B cell (primary cell): ENCODE measurements at regions not wholly inside any gene's neighbourhood (a gene's known extent, or its start where the extent isn't known, plus 50 kb on each side); places are given as distances from the start of the nearest gene placed in this dataset.
A peak's percentile ranks its signal among the peaks of the same experiment; 100 is the strongest.

Experiments used
- ATAC-seq: fragments of 200-7000 bp; cut with Tn5 transposase; one replicate; pipeline ENCODE4 v1.10.0; 2021; ENCODE audit warnings: low read depth, mild to moderate bottlenecking, moderate number of reproducible peaks, moderate library complexity
- CTCF ChIA-PET: fragments of 350-600 bp; sonication (Branson Sonifier 250); formaldehyde crosslinking; loops from one replicate; lab custom pipeline; 2021; ENCODE audit warnings: antibody characterized with exemption, inconsistent platforms; lab: Charles Lee
- POLR2A ChIA-PET: fragments of 350-600 bp; sonication (Branson Sonifier 250); formaldehyde crosslinking; loops from one replicate; lab custom pipeline; 2021; ENCODE audit warnings: antibody characterized with exemption; lab: Charles Lee
- DNase-seq: peaks from one replicate; pipeline ENCODE4 v3.0.0; 2013
- H2AFZ ChIP-seq: 2 replicates; pipeline ENCODE4 v1.6.1; 2012; ENCODE audit warnings: mild to moderate bottlenecking, low read depth, low read length; ENCODE audit not compliant: insufficient read depth, poor library complexity, severe bottlenecking
- H3K27ac ChIP-seq, 2 donors: 1 replicate in 1 of 2; 2 replicates in 1 of 2; pipeline ENCODE4 v1.5.1; 2012 to 2013; ENCODE audit warnings: low read length in 2 of 2, mild to moderate bottlenecking in 2 of 2, moderate library complexity in 1 of 2
- H3K27me3 ChIP-seq, 4 experiments: fragments of 200-600 bp in 1 of 4; sonication (generic) in 1 of 4; replicated peaks in 1 of 4; 1 replicate in 2 of 4; 2 replicates in 2 of 4; pipeline versions ENCODE4 v1.6.1 to v1.7.0; 2013 to 2016; ENCODE audit warnings: low read length in 3 of 4, mild to moderate bottlenecking in 2 of 4, mixed read lengths in 1 of 4, moderate library complexity in 1 of 4; ENCODE audit not compliant: insufficient read depth in 4 of 4, control insufficient read depth in 3 of 4; ENCODE audit errors: control extremely low read depth in 1 of 4
- H3K36me3 ChIP-seq, 2 experiments: replicated peaks in 1 of 2; 1 replicate in 1 of 2; 2 replicates in 1 of 2; pipeline versions ENCODE4 v1.6.1 to v1.7.1; 2013; ENCODE audit warnings: low read length in 1 of 2; ENCODE audit not compliant: insufficient read depth in 2 of 2, control insufficient read depth in 1 of 2; ENCODE audit errors: control extremely low read depth in 1 of 2, extremely low read depth in 1 of 2
- H3K4me1 ChIP-seq, 2 donors: fragments of 200-600 bp in 1 of 2; sonication (generic) in 1 of 2; 1 replicate in 1 of 2; 2 replicates in 1 of 2; pipeline versions ENCODE4 v1.5.1 to v1.6.1; 2013 to 2017; ENCODE audit warnings: low read length in 2 of 2; ENCODE audit not compliant: control insufficient read depth in 2 of 2, insufficient read depth in 2 of 2
- H3K4me2 ChIP-seq: replicated peaks from 2 replicates; pipeline ENCODE3; 2012; ENCODE audit warnings: mild to moderate bottlenecking, low read depth, low read length; ENCODE audit not compliant: poor library complexity, severe bottlenecking
- H3K4me3 ChIP-seq, 5 experiments: fragments of 200-600 bp in 1 of 5; sonication (generic) in 1 of 5; 1 replicate in 3 of 5; 2 replicates in 2 of 5; pipeline versions ENCODE4 v1.5.1 to v1.7.0; 2011 to 2016; ENCODE audit warnings: low read length in 4 of 5, mild to moderate bottlenecking in 4 of 5, low read depth in 2 of 5, control low read depth in 1 of 5, moderate library complexity in 1 of 5; ENCODE audit not compliant: insufficient read depth in 1 of 5; ENCODE audit errors: control extremely low read depth in 1 of 5, extremely low read depth in 1 of 5
- H3K79me2 ChIP-seq: fragments of 200-600 bp; sonication (generic); one replicate; pipeline ENCODE4 v1.6.0; 2016; ENCODE audit warnings: low read length; ENCODE audit not compliant: control insufficient read depth, insufficient read depth
- H3K9ac ChIP-seq: fragments of 200-600 bp; sonication (generic); 2 replicates; pipeline ENCODE4 v1.6.1; 2017; ENCODE audit warnings: mild to moderate bottlenecking, low read length, moderate library complexity
- H3K9me3 ChIP-seq, 3 donors: one replicate each; pipeline versions ENCODE4 v1.6.1 to v1.7.1; 2013; ENCODE audit warnings: low read length in 2 of 3; ENCODE audit not compliant: control insufficient read depth in 2 of 3, insufficient read depth in 1 of 3; ENCODE audit errors: control extremely low read depth in 1 of 3
- H4K20me1 ChIP-seq: 2 replicates; pipeline ENCODE4 v1.6.0; 2012; ENCODE audit warnings: mild to moderate bottlenecking, low read length; ENCODE audit not compliant: insufficient read depth, control insufficient read depth, poor library complexity, severe bottlenecking
- H3K27ac Mint-ChIP-seq: one replicate; pipeline ENCODE4 v1.8.0; 2021; ENCODE audit warnings: mixed read lengths
- H3K27me3 Mint-ChIP-seq: one replicate; pipeline ENCODE4 v1.8.0; 2021; ENCODE audit warnings: mixed read lengths
- H3K4me1 Mint-ChIP-seq: one replicate; pipeline ENCODE4 v1.8.0; 2021; ENCODE audit warnings: mixed read lengths
- H3K4me3 Mint-ChIP-seq: one replicate; pipeline ENCODE4 v1.8.0; 2021; ENCODE audit warnings: mixed read lengths
- H3K9me3 Mint-ChIP-seq: one replicate; pipeline ENCODE4 v1.8.0; 2022; ENCODE audit warnings: mixed read lengths; ENCODE audit not compliant: insufficient read depth
- EZH2 ChIP-seq: IDR thresholded peaks from 2 replicates; pipeline ENCODE4 v1.6.1; 2012; ENCODE audit warnings: borderline replicate concordance, low read depth, mild to moderate bottlenecking, moderate library complexity, low read length; ENCODE audit not compliant: insufficient read depth, poor library complexity, severe bottlenecking
- WGBS: methylation state at CpG from one replicate; pipeline ENCODE4 v1.1.5; 2013; ENCODE audit warnings: missing lambda C conversion rate; ENCODE audit not compliant: insufficient coverage; 5-methylcytosine and 5-hydroxymethylcytosine counted together
- intact Hi-C: fragments of 100-400 bp; cut with micrococcal nuclease; formaldehyde crosslinking; loops from one replicate; pipeline ENCODE4 v1.10.0; 2022
- TF ChIP-seq, protein P1 (sequence below): fragments of 200-600 bp; IDR thresholded peaks from one replicate; pipeline ENCODE4 v1.8.0; 2022; ENCODE audit warnings: antibody characterized with exemption, mild to moderate bottlenecking

DNA sequence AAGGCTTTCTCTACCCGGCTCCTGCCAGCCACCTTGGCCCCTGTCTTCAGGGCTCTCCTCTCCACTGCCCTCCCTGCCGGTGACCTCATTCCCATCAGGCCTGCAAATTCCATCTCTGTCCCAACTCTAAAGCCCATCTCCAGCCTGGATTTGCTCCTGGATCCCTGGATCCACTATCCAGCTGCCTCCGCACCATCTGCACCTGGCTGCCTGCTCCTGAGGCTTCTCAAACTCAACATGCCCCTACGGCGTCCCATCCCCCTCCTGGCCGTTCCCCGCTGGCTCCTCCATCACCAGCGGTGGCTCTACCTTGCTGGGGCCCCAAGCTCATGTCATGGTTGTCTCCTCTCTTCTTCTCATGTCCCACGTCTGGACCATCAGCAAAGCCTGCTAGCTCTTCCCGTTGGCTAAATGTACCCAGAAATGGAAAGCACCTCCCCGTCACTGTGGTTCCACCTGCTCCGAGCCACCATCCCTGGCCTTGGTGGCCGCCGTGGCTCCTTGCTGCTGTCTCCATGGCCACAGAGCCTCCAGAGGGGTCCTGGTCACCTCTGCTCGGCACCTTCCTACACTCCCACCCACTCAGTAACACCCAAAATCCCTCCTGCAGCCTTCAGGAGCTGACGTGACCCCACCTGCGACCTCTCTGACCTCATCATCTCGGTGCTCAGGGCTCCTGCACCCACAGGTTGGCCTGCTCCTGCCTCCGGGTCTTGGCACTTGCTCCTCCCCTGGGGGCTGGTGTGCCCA, 58.5 kb downstream of the ADRA2C start:
- no peaks in the 10 kb centered on the region for H3K27me3 ChIP-seq
- H3K36me3 ChIP-seq, result no peaks in the 10 kb centered on the region
- Mint-ChIP-seq H3K27me3 (no peaks in the 10 kb centered on the region), H3K4me3 (no peak overlapping the region), H3K27ac (peak overlapping the region; percentile 16), H3K4me1 (no peaks in the 10 kb centered on the region), H3K9me3 (no peaks in the 10 kb centered on the region)
- DNase-seq (no peak), ATAC-seq (no peak)
- H3K4me1 ChIP-seq, result no peaks in the 10 kb centered on the region
- H3K4me3 ChIP-seq, result no peak overlapping the region
- no peaks in the 10 kb centered on the region for H3K79me2 ChIP-seq
- intact Hi-C loops, result no loop called here
- no peak overlapping the region for H3K4me2 ChIP-seq
- 87% methylated on average over 19 of the region's 19 CpGs for WGBS
- no peak overlapping the region for H2AFZ ChIP-seq
- POLR2A ChIA-PET, result no interaction called here
- H3K27ac ChIP-seq, result no peak overlapping the region
- no peaks in the 10 kb centered on the region for H4K20me1 ChIP-seq
- peaks cover 0 to 3% (median 0%) of the 10 kb centered on the region in 3 donors for H3K9me3 ChIP-seq
- TF ChIP-seq EZH2, result no peak
- TF ChIP-seq, protein P1, sequence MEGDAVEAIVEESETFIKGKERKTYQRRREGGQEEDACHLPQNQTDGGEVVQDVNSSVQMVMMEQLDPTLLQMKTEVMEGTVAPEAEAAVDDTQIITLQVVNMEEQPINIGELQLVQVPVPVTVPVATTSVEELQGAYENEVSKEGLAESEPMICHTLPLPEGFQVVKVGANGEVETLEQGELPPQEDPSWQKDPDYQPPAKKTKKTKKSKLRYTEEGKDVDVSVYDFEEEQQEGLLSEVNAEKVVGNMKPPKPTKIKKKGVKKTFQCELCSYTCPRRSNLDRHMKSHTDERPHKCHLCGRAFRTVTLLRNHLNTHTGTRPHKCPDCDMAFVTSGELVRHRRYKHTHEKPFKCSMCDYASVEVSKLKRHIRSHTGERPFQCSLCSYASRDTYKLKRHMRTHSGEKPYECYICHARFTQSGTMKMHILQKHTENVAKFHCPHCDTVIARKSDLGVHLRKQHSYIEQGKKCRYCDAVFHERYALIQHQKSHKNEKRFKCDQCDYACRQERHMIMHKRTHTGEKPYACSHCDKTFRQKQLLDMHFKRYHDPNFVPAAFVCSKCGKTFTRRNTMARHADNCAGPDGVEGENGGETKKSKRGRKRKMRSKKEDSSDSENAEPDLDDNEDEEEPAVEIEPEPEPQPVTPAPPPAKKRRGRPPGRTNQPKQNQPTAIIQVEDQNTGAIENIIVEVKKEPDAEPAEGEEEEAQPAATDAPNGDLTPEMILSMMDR, result no peak
- H3K9ac ChIP-seq, result no peak overlapping the region
- CTCF ChIA-PET, result no interaction called here

DNA sequence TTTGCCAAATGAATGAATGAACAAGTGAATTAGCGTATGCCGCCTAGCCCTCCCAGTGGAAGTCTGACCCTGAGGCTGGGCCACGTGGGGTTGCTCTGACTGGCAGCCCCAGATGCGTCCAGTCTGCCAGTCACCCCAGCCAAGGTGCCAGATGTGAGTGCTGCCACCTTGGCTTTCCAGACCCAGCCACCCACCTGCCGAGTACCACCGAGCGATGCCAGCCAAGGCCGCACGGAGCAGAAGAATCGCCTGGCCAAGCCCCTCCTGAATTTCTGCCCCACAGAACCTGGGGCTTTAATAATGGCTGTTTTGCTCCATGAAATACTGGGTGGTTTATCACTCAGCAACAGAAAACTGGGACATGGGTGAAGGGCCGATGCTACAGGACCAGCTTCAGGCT, 59.3 kb downstream of the ADRA2C start:
- CTCF ChIA-PET, result no interaction called here
- H3K4me3 Mint-ChIP-seq, result no peak overlapping the region
- no peak overlapping the region for H3K4me2 ChIP-seq

More for the DNA sequence above, 59.3 kb downstream of the ADRA2C start:
- no peak for ATAC-seq
- no peak overlapping the region for H3K27ac ChIP-seq
- H3K9ac ChIP-seq, result no peak overlapping the region
- Mint-ChIP-seq H3K4me1 (no peaks in the 10 kb centered on the region), H3K27me3 (no peaks in the 10 kb centered on the region), H3K9me3 (no peaks in the 10 kb centered on the region), H3K27ac (no peak overlapping the region)
- POLR2A ChIA-PET, result no interaction called here
- H3K79me2 ChIP-seq, result no peaks in the 10 kb centered on the region
- WGBS, result 90% methylated on average over 11 of the region's 11 CpGs
- H3K4me1 ChIP-seq, result no peaks in the 10 kb centered on the region
- H4K20me1 ChIP-seq, result no peaks in the 10 kb centered on the region
- no peak overlapping the region for H3K4me3 ChIP-seq
- no peak overlapping the region for H2AFZ ChIP-seq
- intact Hi-C loops, result no loop called here
- no peak for TF ChIP-seq EZH2
- TF ChIP-seq, protein P1, result no peak
- no peaks in the 10 kb centered on the region for H3K36me3 ChIP-seq
- no peak for DNase-seq
- peaks cover 0 to 3% (median 0%) of the 10 kb centered on the region in 3 donors for H3K9me3 ChIP-seq
- H3K27me3 ChIP-seq, result no peaks in the 10 kb centered on the region
